BLaER1 treated with 17β-estradiol and CSF1 and Interleukin-3, amounts not matched to agents 10 nM and 100 nM (cell line): ENCODE measurements at regions not wholly inside any gene's neighbourhood (a gene's known extent, or its start where the extent isn't known, plus 50 kb on each side); places are given as distances from the start of the nearest gene placed in this dataset.
"Not testable (repeated sequence)": the region's sequence is repeated elsewhere in the genome, so short reads cannot be mapped to it uniquely, and the experiment has no call there.

Experiments
- H3K27ac ChIP-seq, 11 experiments: shearing (Covaris generic); formaldehyde crosslinking; 2 replicates each; pipeline ENCODE4 v1.8.1; 2022
- H3K27me3 ChIP-seq, 11 experiments: shearing (Covaris generic); formaldehyde crosslinking; 2 replicates each; pipeline ENCODE4 v1.8.1; 2022
- H3K36me3 ChIP-seq, 11 experiments: shearing (Covaris generic); formaldehyde crosslinking; 2 replicates each; pipeline ENCODE4 v1.8.1; 2022
- H3K4me1 ChIP-seq, 10 experiments: shearing (Covaris generic); formaldehyde crosslinking; 2 replicates each; pipeline ENCODE4 v1.8.1; 2022
- H3K4me2 ChIP-seq, 11 experiments: shearing (Covaris generic); formaldehyde crosslinking; 2 replicates each; pipeline ENCODE4 v1.8.1; 2022
- H3K4me3 ChIP-seq, 10 experiments: shearing (Covaris generic); formaldehyde crosslinking; 2 replicates each; pipeline ENCODE4 v1.8.1; 2022
- H3K9ac ChIP-seq, 11 experiments: shearing (Covaris generic); formaldehyde crosslinking; 2 replicates each; pipeline ENCODE4 v1.8.1; 2022
- H3K9me3 ChIP-seq, 11 experiments: shearing (Covaris generic); formaldehyde crosslinking; replicated peaks in 1 of 11; 2 replicates each; pipeline ENCODE4 v1.8.1; 2022
- H4K20me1 ChIP-seq, 11 experiments: shearing (Covaris generic); formaldehyde crosslinking; 2 replicates each; pipeline ENCODE4 v1.8.1; 2022
- Cebpa-rat ChIP-seq, 11 experiments: shearing (Covaris generic); IDR thresholded peaks; 2 replicates each; pipeline ENCODE4 v1.8.1; 2022

- no peak overlapping the region for H3K9ac ChIP-seq
- H3K4me2 ChIP-seq, result no peak overlapping the region
- no peaks in the 10 kb centered on the region for H3K27me3 ChIP-seq
- no peaks in the 10 kb centered on the region for H3K36me3 ChIP-seq
- no peaks in the 10 kb centered on the region for H4K20me1 ChIP-seq
- no peak for TF ChIP-seq Cebpa-rat (IDR thresholded peaks at IDR 0.05)
- H3K27ac ChIP-seq, result no peak overlapping the region
- no peaks in the 10 kb centered on the region for H3K4me1 ChIP-seq
- no peaks in the 10 kb centered on the region for H3K9me3 ChIP-seq
- no peak overlapping the region for H3K4me3 ChIP-seq
These were observed 907.1 kb upstream of the MBL2 start for GRCh38 chr10:53679666-53680065.

GRCh38 chr10:53675177-53675576 lies 902.6 kb upstream of the MBL2 start:
- Histone ChIP-seq H3K4me1 (no peaks in the 10 kb centered on the region), H3K27me3 (no peaks in the 10 kb centered on the region), H3K27ac (no peak overlapping the region), H3K4me3 (no peak overlapping the region), H3K9me3 (peaks cover 0 to 5% (median under 1%) of the 10 kb centered on the region in 11 experiments; a peak in 3 of 22 replicates), H3K36me3 (no peaks in the 10 kb centered on the region), H3K4me2 (no peak overlapping the region), H3K9ac (no peak overlapping the region), H4K20me1 (no peaks in the 10 kb centered on the region)
- no peak for TF ChIP-seq Cebpa-rat (IDR thresholded peaks at IDR 0.05)

- H3K9ac ChIP-seq, result no peak overlapping the region
- no peaks in the 10 kb centered on the region for H3K27me3 ChIP-seq
- no peaks in the 10 kb centered on the region for H4K20me1 ChIP-seq
- H3K4me3 ChIP-seq, result no peak overlapping the region
- H3K36me3 ChIP-seq, result no peaks in the 10 kb centered on the region
- H3K4me1 ChIP-seq, result 0 out of 20 replicates have a peak, but pooled peaks cover 0 to 5% (median 0%) of the 10 kb centered on the region in 10 experiments
- no peak for TF ChIP-seq Cebpa-rat (IDR thresholded peaks at IDR 0.05)
- H3K9me3 ChIP-seq, result peaks cover 14 to 36% (median 27%) of the 10 kb centered on the region in 11 experiments; a peak in 21 of 22 replicates
- no peak overlapping the region for H3K4me2 ChIP-seq
- H3K27ac ChIP-seq, result no peak overlapping the region
These were observed 894.5 kb upstream of the MBL2 start for GRCh38 chr10:53667063-53667462.

GRCh38 chr10:53664282-53665019 lies 891.9 kb upstream of the MBL2 start:
- Histone ChIP-seq H3K4me1 (0 out of 20 replicates have a peak, but pooled peaks cover 0 to 5% (median 0%) of the 10 kb centered on the region in 10 experiments), H3K4me3 (no peak overlapping the region), H3K36me3 (no peaks in the 10 kb centered on the region), H4K20me1 (no peaks in the 10 kb centered on the region), H3K4me2 (no peak overlapping the region), H3K9me3 (peaks cover 14 to 27% (median 20%) of the 10 kb centered on the region in 11 experiments; a peak in 21 of 22 replicates), H3K27ac (no peak overlapping the region), H3K27me3 (no peaks in the 10 kb centered on the region), H3K9ac (no peak overlapping the region)
- no peak for TF ChIP-seq Cebpa-rat (IDR thresholded peaks at IDR 0.05)

- Histone ChIP-seq H3K4me1 (no peaks in the 10 kb centered on the region), H3K27me3 (no peaks in the 10 kb centered on the region), H4K20me1 (no peaks in the 10 kb centered on the region), H3K27ac (no peak overlapping the region), H3K4me2 (no peak overlapping the region), H3K9ac (no peak overlapping the region), H3K36me3 (no peaks in the 10 kb centered on the region), H3K4me3 (no peak overlapping the region), H3K9me3 (no peaks in the 10 kb centered on the region)
- TF ChIP-seq Cebpa-rat (IDR thresholded peaks at IDR 0.05), result no peak
These were observed 878.2 kb upstream of the MBL2 start for GRCh38 chr10:53650794-53651193.

- H3K27ac ChIP-seq, H3K9me3 ChIP-seq, H3K9ac ChIP-seq, H3K36me3 ChIP-seq, H3K4me2 ChIP-seq, H3K27me3 ChIP-seq, H4K20me1 ChIP-seq, H3K4me3 ChIP-seq, H3K4me1 ChIP-seq: not testable (repeated sequence)
These were observed 874.6 kb upstream of the MBL2 start for GRCh38 chr10:53647221-53647620.

GRCh38 chr10:53646525-53646924 lies 873.9 kb upstream of the MBL2 start:
- Histone ChIP-seq H3K27me3 (no peaks in the 10 kb centered on the region), H3K4me3 (no peak overlapping the region), H3K4me2 (no peak overlapping the region), H3K4me1 (no peaks in the 10 kb centered on the region), H4K20me1 (no peaks in the 10 kb centered on the region), H3K9ac (no peak overlapping the region), H3K27ac (no peak overlapping the region), H3K9me3 (no peaks in the 10 kb centered on the region), H3K36me3 (no peaks in the 10 kb centered on the region)
- no peak for TF ChIP-seq Cebpa-rat (IDR thresholded peaks at IDR 0.05)

- TF ChIP-seq Cebpa-rat (IDR thresholded peaks at IDR 0.05), result no peak
- Histone ChIP-seq H3K27me3 (no peaks in the 10 kb centered on the region), H3K27ac (no peak overlapping the region), H4K20me1 (no peaks in the 10 kb centered on the region), H3K9ac (no peak overlapping the region), H3K36me3 (no peaks in the 10 kb centered on the region), H3K4me3 (no peak overlapping the region), H3K4me1 (no peaks in the 10 kb centered on the region), H3K9me3 (no peaks in the 10 kb centered on the region), H3K4me2 (no peak overlapping the region)
These were observed 873.4 kb upstream of the MBL2 start for GRCh38 chr10:53645951-53646350.

GRCh38 chr10:53638006-53638405 lies 865.4 kb upstream of the MBL2 start:
- H3K27ac ChIP-seq, result no peak overlapping the region
- no peak for TF ChIP-seq Cebpa-rat (IDR thresholded peaks at IDR 0.05)
- no peaks in the 10 kb centered on the region for H3K9me3 ChIP-seq
- H3K4me2 ChIP-seq, result peak overlapping the region in 1 of 11 experiments; percentile 50; a peak in 1 of 22 replicates
- no peaks in the 10 kb centered on the region for H3K36me3 ChIP-seq
- no peaks in the 10 kb centered on the region for H4K20me1 ChIP-seq
- H3K4me1 ChIP-seq, result peaks cover 0 to 22% (median 0%) of the 10 kb centered on the region in 10 experiments; a peak in 4 of 20 replicates
- H3K9ac ChIP-seq, result no peak overlapping the region
- H3K4me3 ChIP-seq, result no peak overlapping the region
- H3K27me3 ChIP-seq, result no peaks in the 10 kb centered on the region

- H3K4me1 ChIP-seq, result peaks cover 0 to 17% (median 0%) of the 10 kb centered on the region in 10 experiments; a peak in 7 of 20 replicates
- TF ChIP-seq Cebpa-rat (IDR thresholded peaks at IDR 0.05), result no peak
- no peak overlapping the region for H3K4me2 ChIP-seq
- H3K27ac ChIP-seq, result no peak overlapping the region
- no peaks in the 10 kb centered on the region for H4K20me1 ChIP-seq
- no peaks in the 10 kb centered on the region for H3K36me3 ChIP-seq
- H3K27me3 ChIP-seq, result no peaks in the 10 kb centered on the region
- no peak overlapping the region for H3K4me3 ChIP-seq
- no peaks in the 10 kb centered on the region for H3K9me3 ChIP-seq
- no peak overlapping the region for H3K9ac ChIP-seq
These were observed 852.1 kb upstream of the MBL2 start for GRCh38 chr10:53624722-53625121.
